HUES64 (cell line): ENCODE measurements at regions not wholly inside any gene's neighbourhood (a gene's known extent, or its start where the extent isn't known, plus 50 kb on each side); places are given as distances from the start of the nearest gene placed in this dataset.
"Not testable (repeated sequence)": the region's sequence is repeated elsewhere in the genome, so short reads cannot be mapped to it uniquely, and the experiment has no call there.

Experiments
- H3K27ac ChIP-seq: 2 replicates; pipeline ENCODE4 v1.7.0; 2013; ENCODE audit warnings: low read depth, low read length, inconsistent platforms
- H3K27me3 ChIP-seq: 2 replicates; pipeline ENCODE4 v1.6.1; 2013; ENCODE audit warnings: mild to moderate bottlenecking, low read length; ENCODE audit not compliant: insufficient read depth
- H3K36me3 ChIP-seq: 2 replicates; pipeline ENCODE4 v1.6.1; 2013; ENCODE audit warnings: mild to moderate bottlenecking, low read length; ENCODE audit not compliant: insufficient read depth
- H3K4me1 ChIP-seq: 2 replicates; pipeline ENCODE4 v1.6.1; 2013; ENCODE audit warnings: mild to moderate bottlenecking, low read length, moderate library complexity; ENCODE audit not compliant: insufficient read depth
- H3K4me3 ChIP-seq: 2 replicates; pipeline ENCODE4 v1.5.1; 2013; ENCODE audit warnings: mild to moderate bottlenecking, low read length, moderate library complexity
- H3K9ac ChIP-seq: 2 replicates; pipeline ENCODE4 v1.6.1; 2013; ENCODE audit warnings: mild to moderate bottlenecking, low read depth, low read length
- H3K9me3 ChIP-seq: 2 replicates; pipeline ENCODE4 v1.6.1; 2013; ENCODE audit warnings: low read depth, low read length; ENCODE audit not compliant: insufficient read depth
- WGBS: fragments of 150-250, 120-280 bp; methylation state at CpG from one replicate; pipeline ENCODE4 v1.1.7; 2013; ENCODE audit warnings: missing lambda C conversion rate; 5-methylcytosine and 5-hydroxymethylcytosine counted together

- H3K4me3 ChIP-seq: peak overlapping the region; percentile 19; the same call in 1 of the 2 replicates
- peak overlapping the region; percentile 22; the same call in 1 of the 2 replicates for H3K27ac ChIP-seq
- no peaks in the 10 kb centered on the region for H3K27me3 ChIP-seq
- WGBS: 82% methylated on average over 5 of the region's 5 CpGs
- H3K9me3 ChIP-seq: no peaks in the 10 kb centered on the region
- H3K9ac ChIP-seq: no peak overlapping the region
- no peaks in the 10 kb centered on the region for H3K36me3 ChIP-seq
- peaks cover 53% of the 10 kb centered on the region for H3K4me1 ChIP-seq
These were observed 233.6 kb upstream of the PPP1R3A start for GRCh38 chr7:114152314-114152938.

GRCh38 chr7:114151777-114152176, 233.0 kb upstream of the PPP1R3A start:
- no peak overlapping the region for H3K4me3 ChIP-seq
- 94% methylated on average over 2 of the region's 3 CpGs for whole genome bisulfite sequencing
- H3K9me3 ChIP-seq: no peaks in the 10 kb centered on the region
- H3K27ac ChIP-seq: no peak overlapping the region
- H3K36me3 ChIP-seq: no peaks in the 10 kb centered on the region
- H3K27me3 ChIP-seq: no peaks in the 10 kb centered on the region
- H3K4me1 ChIP-seq: peaks cover 53% of the 10 kb centered on the region
- H3K9ac ChIP-seq: no peak overlapping the region

- Histone ChIP-seq H3K9me3 (no peaks in the 10 kb centered on the region), H3K4me1 (peaks cover 44% of the 10 kb centered on the region), H3K36me3 (no peaks in the 10 kb centered on the region), H3K9ac (no peak overlapping the region), H3K27me3 (no peaks in the 10 kb centered on the region), H3K27ac (no peak overlapping the region), H3K4me3 (no peak overlapping the region)
- WGBS: no CpG with 5 or more reads among the region's 1 CpG
These were observed 231.9 kb upstream of the PPP1R3A start for GRCh38 chr7:114150689-114151088.

GRCh38 chr7:114148779-114149178, 230.0 kb upstream of the PPP1R3A start:
- H3K27ac ChIP-seq: no peak overlapping the region
- no peaks in the 10 kb centered on the region for H3K9me3 ChIP-seq
- no peak overlapping the region for H3K9ac ChIP-seq
- peaks cover 25% of the 10 kb centered on the region for H3K4me1 ChIP-seq
- no peaks in the 10 kb centered on the region for H3K27me3 ChIP-seq
- WGBS: 95% methylated on average over 2 of the region's 3 CpGs
- no peak overlapping the region for H3K4me3 ChIP-seq
- no peaks in the 10 kb centered on the region for H3K36me3 ChIP-seq

DNA sequence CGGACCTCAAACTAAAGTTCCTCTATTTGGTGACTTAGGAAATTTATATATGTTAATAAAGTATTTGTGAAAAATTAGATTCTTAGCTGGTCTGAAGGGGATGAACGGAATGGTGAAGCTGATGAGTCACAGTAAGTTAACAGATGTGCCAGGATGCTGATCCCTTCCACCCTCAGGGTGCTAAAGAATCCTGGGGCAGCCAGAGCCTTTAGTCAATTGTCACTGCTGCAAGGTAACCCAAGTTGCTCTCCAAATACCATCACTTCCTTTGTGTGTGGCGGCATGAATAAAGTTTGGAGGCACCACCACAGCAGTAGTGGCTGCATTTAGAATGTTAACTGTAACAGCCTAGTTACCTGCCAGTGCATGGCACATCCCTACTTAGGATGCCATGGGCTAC, 222.6 kb upstream of the PPP1R3A start:
- no peak overlapping the region for H3K4me3 ChIP-seq
- H3K36me3 ChIP-seq: no peaks in the 10 kb centered on the region
- 68% methylated on average over 3 of the region's 3 CpGs for WGBS
- peaks cover 9% of the 10 kb centered on the region; the same call in 1 of the 2 replicates for H3K4me1 ChIP-seq
- no peak overlapping the region for H3K27ac ChIP-seq
- H3K9me3 ChIP-seq: no peaks in the 10 kb centered on the region
- no peak overlapping the region for H3K9ac ChIP-seq
- H3K27me3 ChIP-seq: no peaks in the 10 kb centered on the region

- no peak overlapping the region for H3K4me3 ChIP-seq
- no peaks in the 10 kb centered on the region for H3K9me3 ChIP-seq
- H3K9ac ChIP-seq: no peak overlapping the region
- peaks cover 9% of the 10 kb centered on the region; the same call in 1 of the 2 replicates for H3K4me1 ChIP-seq
- no peaks in the 10 kb centered on the region for H3K27me3 ChIP-seq
- peak overlapping the region; percentile 30; the same call in 1 of the 2 replicates for H3K27ac ChIP-seq
- WGBS: 92% methylated on average over 1 of the region's 1 CpG
- no peaks in the 10 kb centered on the region for H3K36me3 ChIP-seq
These were observed 221.8 kb upstream of the PPP1R3A start for GRCh38 chr7:114140561-114140960.

GRCh38 chr7:114139690-114140089, 220.9 kb upstream of the PPP1R3A start:
- H3K4me1 ChIP-seq, H3K27me3 ChIP-seq, H3K27ac ChIP-seq, H3K9ac ChIP-seq, H3K4me3 ChIP-seq, H3K36me3 ChIP-seq, H3K9me3 ChIP-seq: not testable (repeated sequence)
- WGBS: 96% methylated on average over 5 of the region's 5 CpGs

DNA sequence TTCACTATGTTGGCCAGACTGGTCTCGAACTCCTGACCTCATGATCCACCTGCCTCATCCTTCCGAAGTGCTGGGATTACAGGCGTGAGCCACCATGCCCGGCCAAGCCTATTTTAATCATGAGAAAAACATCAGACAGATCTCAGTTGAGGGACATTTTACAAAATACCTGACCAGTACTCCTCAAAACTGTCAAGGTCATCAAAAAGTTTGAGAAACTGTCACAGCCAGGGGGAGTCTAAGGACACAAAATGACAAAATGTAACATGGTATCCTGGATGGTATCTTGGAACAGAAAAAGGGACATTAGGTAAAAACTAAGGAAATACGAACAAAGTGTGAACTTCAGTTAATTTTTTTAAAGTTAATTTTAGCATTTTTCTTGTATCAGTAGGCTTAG, 219.8 kb upstream of the PPP1R3A start:
- Histone ChIP-seq H3K4me1 (peaks cover 9% of the 10 kb centered on the region; the same call in 1 of the 2 replicates), H3K9ac (no peak overlapping the region), H3K9me3 (no peaks in the 10 kb centered on the region), H3K4me3 (no peak overlapping the region), H3K36me3 (no peaks in the 10 kb centered on the region), H3K27me3 (no peaks in the 10 kb centered on the region), H3K27ac (no peak overlapping the region)
- WGBS: 96% methylated on average over 5 of the region's 5 CpGs

DNA sequence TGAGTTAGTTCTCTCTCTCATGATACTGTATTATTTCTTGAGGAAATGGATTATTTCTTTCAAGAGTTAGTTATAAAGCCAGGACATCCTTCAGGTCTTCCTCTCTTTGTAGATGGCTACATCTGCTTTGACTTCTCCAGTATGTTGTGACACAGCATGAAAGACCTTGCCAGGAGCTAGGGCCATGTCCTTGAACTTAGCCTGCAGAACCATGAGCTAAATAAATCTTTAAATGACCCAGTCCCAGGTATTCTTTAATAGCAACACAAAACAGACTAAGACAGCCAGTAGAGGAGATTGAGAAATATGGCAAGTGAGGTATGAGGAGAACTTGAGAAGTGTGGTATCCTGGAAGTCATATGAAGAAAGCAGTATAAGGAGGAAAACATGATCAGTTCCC, 214.9 kb upstream of the PPP1R3A start:
- H3K9me3 ChIP-seq: no peaks in the 10 kb centered on the region
- H3K27ac ChIP-seq: no peak overlapping the region
- no peaks in the 10 kb centered on the region for H3K27me3 ChIP-seq
- no peaks in the 10 kb centered on the region for H3K36me3 ChIP-seq
- H3K4me1 ChIP-seq: no peaks in the 10 kb centered on the region
- no peak overlapping the region for H3K9ac ChIP-seq
- no peak overlapping the region for H3K4me3 ChIP-seq

GRCh38 chr7:114130866-114131265, 212.1 kb upstream of the PPP1R3A start:
- Histone ChIP-seq H3K9me3 (no peaks in the 10 kb centered on the region), H3K27ac (no peak overlapping the region), H3K27me3 (no peaks in the 10 kb centered on the region), H3K4me1 (no peaks in the 10 kb centered on the region), H3K4me3 (no peak overlapping the region), H3K9ac (no peak overlapping the region), H3K36me3 (no peaks in the 10 kb centered on the region)
- 88% methylated on average over 3 of the region's 3 CpGs for WGBS

- H3K9ac ChIP-seq: no peak overlapping the region
These were observed 210.1 kb upstream of the PPP1R3A start for GRCh38 chr7:114128880-114129279.

DNA sequence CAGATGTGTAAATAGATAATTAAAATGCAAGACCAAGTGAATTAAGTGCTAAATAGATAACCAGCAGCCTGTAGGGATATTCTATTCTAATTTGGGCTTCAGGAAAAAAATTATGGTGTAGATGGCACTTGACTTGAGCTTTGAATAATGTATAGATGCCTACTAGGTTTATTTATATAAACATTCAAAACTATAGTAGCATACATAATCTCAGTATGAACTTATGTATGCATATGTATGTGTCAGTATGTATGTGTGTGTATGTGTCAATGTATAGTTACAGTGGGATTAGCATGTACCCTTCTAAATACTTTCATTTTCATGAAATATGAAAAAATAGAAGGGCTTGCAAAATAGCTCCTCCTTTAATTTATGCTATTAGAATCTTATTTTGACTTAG, 207.3 kb upstream of the PPP1R3A start:
- H3K9ac ChIP-seq: no peak overlapping the region
- H3K27ac ChIP-seq: no peak overlapping the region
- no peaks in the 10 kb centered on the region for H3K36me3 ChIP-seq
- no peaks in the 10 kb centered on the region for H3K9me3 ChIP-seq
- no peaks in the 10 kb centered on the region for H3K4me1 ChIP-seq
- no peaks in the 10 kb centered on the region for H3K27me3 ChIP-seq
- no peak overlapping the region for H3K4me3 ChIP-seq

More at GRCh38 chr7:114128880-114129279, 210.1 kb upstream of the PPP1R3A start:
- Histone ChIP-seq H3K27ac (no peak overlapping the region), H3K36me3 (no peaks in the 10 kb centered on the region), H3K4me1 (no peaks in the 10 kb centered on the region), H3K9me3 (no peaks in the 10 kb centered on the region), H3K27me3 (no peaks in the 10 kb centered on the region), H3K4me3 (no peak overlapping the region)
- no CpG with 5 or more reads among the region's 1 CpG for WGBS
